CD4-positive, alpha-beta T cell (primary cell): ENCODE measurements at regions not wholly inside any gene's neighbourhood (a gene's known extent, or its start where the extent isn't known, plus 50 kb on each side); places are given as distances from the start of the nearest gene placed in this dataset.
A peak's percentile ranks its signal among the peaks of the same experiment; 100 is the strongest.

Experiments used
- ATAC-seq: fragments of 200-7000 bp; cut with Tn5 transposase; one replicate; pipeline ENCODE4 v1.10.0; 2022; ENCODE audit warnings: mild to moderate bottlenecking; ENCODE audit not compliant: poor library complexity
- CTCF ChIA-PET: fragments of 350-600 bp; sonication (Branson Sonifier 250); formaldehyde crosslinking; loops from one replicate; lab custom pipeline; 2021; ENCODE audit warnings: antibody characterized with exemption, inconsistent platforms; lab: Charles Lee
- POLR2A ChIA-PET: fragments of 350-600 bp; sonication (Branson Sonifier 250); formaldehyde crosslinking; loops from one replicate; lab custom pipeline; 2021; ENCODE audit warnings: antibody characterized with exemption, inconsistent platforms; lab: Charles Lee
- DNase-seq, 14 experiments: peaks; one replicate each; pipeline ENCODE4 v3.0.0-alpha.2; 2013 to 2020; ENCODE audit warnings: mixed read lengths in 2 of 14
- H3K27ac ChIP-seq, 2 donors: one replicate each; pipeline versions ENCODE4 v1.5.1 to v1.7.0; 2013; ENCODE audit warnings: low read length in 2 of 2, low read depth in 1 of 2, mild to moderate bottlenecking in 1 of 2
- H3K27me3 ChIP-seq, 2 experiments: 1 replicate in 1 of 2; 2 replicates in 1 of 2; pipeline versions ENCODE4 v1.6.1 to v1.7.0; 2013; ENCODE audit warnings: low read length in 2 of 2, control low read depth in 1 of 2, mild to moderate bottlenecking in 1 of 2, moderate library complexity in 1 of 2; ENCODE audit not compliant: insufficient read depth in 2 of 2, control insufficient read depth in 1 of 2
- H3K36me3 ChIP-seq: one replicate; pipeline ENCODE4 v1.6.1; 2013; ENCODE audit warnings: low read length, control low read depth; ENCODE audit not compliant: insufficient read depth
- H3K4me1 ChIP-seq: one replicate; pipeline ENCODE4 v1.6.1; 2013; ENCODE audit warnings: low read length, control low read depth; ENCODE audit not compliant: insufficient read depth
- H3K4me3 ChIP-seq: one replicate; pipeline ENCODE4 v1.5.1; 2013; ENCODE audit warnings: mild to moderate bottlenecking, low read length, moderate library complexity
- H3K9me3 ChIP-seq, 2 experiments: 1 replicate in 1 of 2; 2 replicates in 1 of 2; pipeline versions ENCODE4 v1.6.1 to v1.7.0; 2013; ENCODE audit warnings: low read length in 2 of 2, mild to moderate bottlenecking in 2 of 2, control low read depth in 1 of 2, moderate library complexity in 1 of 2; ENCODE audit not compliant: control insufficient read depth in 1 of 2, insufficient read depth in 1 of 2
- H3K27ac Mint-ChIP-seq: one replicate; pipeline ENCODE4 v1.8.0; 2020; ENCODE audit warnings: mixed read lengths
- H3K27me3 Mint-ChIP-seq: one replicate; pipeline ENCODE4 v1.8.0; 2021; ENCODE audit warnings: mixed read lengths
- H3K36me3 Mint-ChIP-seq: one replicate; pipeline ENCODE4 v1.8.0; 2021; ENCODE audit warnings: low read depth, mixed read lengths
- H3K4me1 Mint-ChIP-seq: one replicate; pipeline ENCODE4 v1.8.0; 2021; ENCODE audit warnings: low read depth, mixed read lengths
- H3K4me3 Mint-ChIP-seq: one replicate; pipeline ENCODE4 v1.8.0; 2020; ENCODE audit warnings: mild to moderate bottlenecking, mixed read lengths
- H3K9me3 Mint-ChIP-seq: one replicate; pipeline ENCODE4 v1.8.0; 2020; ENCODE audit warnings: mixed read lengths
- intact Hi-C, 2 experiments: fragments of 100-400 bp; cut with DNase I in 1 of 2; cut with micrococcal nuclease in 1 of 2; formaldehyde crosslinking; loops; one replicate each; pipeline versions ENCODE4 v1.15.1 to v1.9.0; 2023 to 2025; cut with DNase I, micrococcal nuclease
- TF ChIP-seq, protein P1 (sequence below): fragments of 200-600 bp; IDR thresholded peaks from one replicate; pipeline ENCODE4 v1.8.0; 2022; ENCODE audit warnings: antibody characterized with exemption, mild to moderate bottlenecking

DNA sequence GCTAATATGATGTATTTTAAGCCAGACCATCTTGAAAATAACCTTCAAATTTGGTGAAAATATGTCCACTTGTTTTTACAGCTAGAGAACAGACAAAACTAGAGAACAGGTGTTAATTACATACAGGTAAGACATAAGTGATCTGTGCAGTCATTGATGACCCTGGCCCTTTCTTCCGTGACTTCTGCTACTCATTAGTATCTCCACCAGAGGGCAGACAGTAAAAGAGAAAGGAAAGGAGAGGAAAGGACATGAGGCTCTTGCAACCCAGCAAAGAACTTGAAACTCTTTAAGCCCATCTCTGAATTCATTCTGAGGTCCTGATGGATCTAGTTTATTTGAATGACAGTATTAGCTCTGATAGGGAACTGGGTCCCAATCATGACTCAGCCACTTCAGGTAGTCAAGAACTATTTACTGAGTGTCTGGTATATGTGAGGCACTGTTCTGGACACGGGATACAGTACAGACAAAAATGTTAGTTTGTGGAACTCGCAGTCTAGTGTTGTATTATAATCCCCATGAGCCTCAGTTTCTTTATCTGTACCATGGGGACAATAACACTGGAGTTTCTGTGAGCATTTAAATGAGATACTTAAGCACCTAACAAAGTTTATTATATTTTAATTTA is 121.0 kb upstream of the TEX13D start:
- Histone ChIP-seq H3K4me3 (no peak overlapping the region), H3K27me3 (no peaks in the 10 kb centered on the region), H3K9me3 (no peaks in the 10 kb centered on the region), H3K4me1 (peaks cover 26% of the 10 kb centered on the region), H3K27ac (no peak overlapping the region), H3K36me3 (no peaks in the 10 kb centered on the region)
- ATAC-seq (peak; percentile 65), DNase-seq (peak in 4 of 14 experiments; percentile 34 to 70 (median 66))
- TF ChIP-seq, protein P1, sequence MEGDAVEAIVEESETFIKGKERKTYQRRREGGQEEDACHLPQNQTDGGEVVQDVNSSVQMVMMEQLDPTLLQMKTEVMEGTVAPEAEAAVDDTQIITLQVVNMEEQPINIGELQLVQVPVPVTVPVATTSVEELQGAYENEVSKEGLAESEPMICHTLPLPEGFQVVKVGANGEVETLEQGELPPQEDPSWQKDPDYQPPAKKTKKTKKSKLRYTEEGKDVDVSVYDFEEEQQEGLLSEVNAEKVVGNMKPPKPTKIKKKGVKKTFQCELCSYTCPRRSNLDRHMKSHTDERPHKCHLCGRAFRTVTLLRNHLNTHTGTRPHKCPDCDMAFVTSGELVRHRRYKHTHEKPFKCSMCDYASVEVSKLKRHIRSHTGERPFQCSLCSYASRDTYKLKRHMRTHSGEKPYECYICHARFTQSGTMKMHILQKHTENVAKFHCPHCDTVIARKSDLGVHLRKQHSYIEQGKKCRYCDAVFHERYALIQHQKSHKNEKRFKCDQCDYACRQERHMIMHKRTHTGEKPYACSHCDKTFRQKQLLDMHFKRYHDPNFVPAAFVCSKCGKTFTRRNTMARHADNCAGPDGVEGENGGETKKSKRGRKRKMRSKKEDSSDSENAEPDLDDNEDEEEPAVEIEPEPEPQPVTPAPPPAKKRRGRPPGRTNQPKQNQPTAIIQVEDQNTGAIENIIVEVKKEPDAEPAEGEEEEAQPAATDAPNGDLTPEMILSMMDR = peak; percentile 69
- Mint-ChIP-seq H3K27ac (peak overlapping the region; percentile 71), H3K4me1 (peaks cover 43% of the 10 kb centered on the region), H3K36me3 (no peaks in the 10 kb centered on the region), H3K9me3 (no peaks in the 10 kb centered on the region), H3K4me3 (peak overlapping the region; percentile 35), H3K27me3 (no peaks in the 10 kb centered on the region)
- POLR2A ChIA-PET = interaction anchor here (0.7 kb wide), 1 partner anchor 1060 kb away, joined by 3 read pairs; no protein-coding TSS in a partner anchor
- CTCF ChIA-PET = interaction anchor here (0.8 kb wide), 2 partner anchors 149 to 251 kb away, joined by 3 read pairs; no protein-coding TSS in a partner anchor
- intact Hi-C loops = loop anchor here (5.0 to 10.0 kb wide), 3 partner anchors 146 to 523 kb away; no protein-coding TSS in a partner anchor

DNA sequence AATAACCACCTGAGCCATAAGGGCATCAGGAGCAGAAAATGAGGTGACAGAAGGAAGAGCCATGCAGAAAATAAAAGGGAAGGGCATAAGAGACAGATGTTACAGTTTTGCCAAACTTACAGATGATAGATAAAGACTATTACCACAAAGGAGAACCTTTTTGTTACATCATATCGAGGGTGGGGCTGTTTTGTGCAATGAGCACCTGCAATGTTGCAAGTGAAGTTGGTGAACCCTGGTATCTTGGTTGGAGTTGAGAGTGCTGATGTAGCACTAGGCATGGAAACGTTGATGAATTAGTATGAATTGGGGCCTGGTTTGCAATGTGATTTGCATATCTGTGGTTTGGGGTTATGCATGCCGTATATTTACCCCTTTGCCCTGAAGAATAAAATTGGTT is 119.8 kb upstream of the TEX13D start:
- TF ChIP-seq, protein P1 = no peak
- Mint-ChIP-seq H3K9me3 (no peaks in the 10 kb centered on the region), H3K27ac (peak overlapping the region; percentile 77), H3K4me1 (peaks cover 55% of the 10 kb centered on the region), H3K36me3 (no peaks in the 10 kb centered on the region), H3K4me3 (peak overlapping the region; percentile 42), H3K27me3 (no peaks in the 10 kb centered on the region)
- ChIA-PET CTCF (no interaction called here), POLR2A (interaction anchor here (1.2 kb wide), 1 partner anchor 143 kb away, joined by 3 read pairs; no protein-coding TSS in a partner anchor)
- ATAC-seq (peak; percentile 71), DNase-seq (peak in 6 of 14 experiments; percentile 5 to 58 (median 41))
- no peak overlapping the region for H3K4me3 ChIP-seq
- H3K36me3 ChIP-seq = no peaks in the 10 kb centered on the region
- H3K27ac ChIP-seq = no peak overlapping the region
- peaks cover 38% of the 10 kb centered on the region for H3K4me1 ChIP-seq
- intact Hi-C loops = loop anchor here (5.0 to 10.0 kb wide), 3 partner anchors 145 to 522 kb away; no protein-coding TSS in a partner anchor
- no peaks in the 10 kb centered on the region for H3K9me3 ChIP-seq
- H3K27me3 ChIP-seq = no peaks in the 10 kb centered on the region

DNA sequence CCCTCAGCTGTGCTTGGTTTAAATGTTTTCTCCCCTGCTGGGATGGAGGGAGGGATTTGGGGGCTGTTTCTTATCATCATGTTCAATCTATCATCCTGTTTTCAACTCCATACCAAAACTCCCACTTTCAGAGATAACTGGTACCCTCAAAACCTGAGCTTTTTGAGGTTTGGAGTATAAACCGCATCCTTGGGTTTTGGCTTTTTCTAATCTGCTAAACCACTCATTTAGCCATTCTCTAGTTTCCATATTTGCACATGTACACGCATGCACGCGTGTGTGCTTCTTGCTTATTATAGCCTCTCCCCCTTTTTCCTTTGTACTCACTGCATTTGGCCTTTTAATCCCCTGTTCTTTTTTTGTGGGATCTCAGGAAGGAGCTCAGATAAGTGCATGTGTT is 116.7 kb upstream of the TEX13D start:
- TF ChIP-seq, protein P1 = no peak
- ChIA-PET POLR2A (no interaction called here), CTCF (no interaction called here)
- Histone ChIP-seq H3K4me3 (no peak overlapping the region), H3K36me3 (no peaks in the 10 kb centered on the region), H3K27ac (peak overlapping the region in 1 of 2 donors; percentile 83), H3K4me1 (peaks cover 60% of the 10 kb centered on the region), H3K27me3 (no peaks in the 10 kb centered on the region), H3K9me3 (no peaks in the 10 kb centered on the region)
- no peak for DNase-seq
- Mint-ChIP-seq H3K4me3 (no peak overlapping the region), H3K4me1 (peaks cover 83% of the 10 kb centered on the region), H3K27ac (peak overlapping the region; percentile 84), H3K27me3 (no peaks in the 10 kb centered on the region), H3K36me3 (no peaks in the 10 kb centered on the region), H3K9me3 (no peaks in the 10 kb centered on the region)
- ATAC-seq = no peak
- intact Hi-C loops = loop anchor here (5.0 to 10.0 kb wide), 2 partner anchors 132 to 519 kb away; partner anchors contain the start of gene SH2D1A (in 1 of the 2)
